B cell (primary cell): ENCODE measurements at regions not wholly inside any gene's neighbourhood (a gene's known extent, or its start where the extent isn't known, plus 50 kb on each side); places are given as distances from the start of the nearest gene placed in this dataset.

Source experiments
- CTCF ChIP-seq: fragments of 200-600 bp; IDR thresholded peaks from one replicate; pipeline ENCODE4 v1.8.0; 2022; ENCODE audit warnings: antibody characterized with exemption, mild to moderate bottlenecking
- EZH2 ChIP-seq: IDR thresholded peaks from 2 replicates; pipeline ENCODE4 v1.6.1; 2012; ENCODE audit warnings: borderline replicate concordance, low read depth, mild to moderate bottlenecking, moderate library complexity, low read length; ENCODE audit not compliant: insufficient read depth, poor library complexity, severe bottlenecking

- TF ChIP-seq EZH2 (no peak), CTCF (no peak)
Measured at GRCh38 chr2:30339071-30339470, 107.7 kb downstream of the LBH start.
